Esophagus muscularis mucosa (tissue), 3 donors: ENCODE measurements at regions not wholly inside any gene's neighbourhood (a gene's known extent, or its start where the extent isn't known, plus 50 kb on each side); places are given as distances from the start of the nearest gene placed in this dataset.

Experiments used
- POLR2A ChIP-seq: fragments of 450-650 bp; IDR thresholded peaks from one replicate; pipeline ENCODE4 v1.6.1; 2017; ENCODE audit warnings: antibody characterized with exemption, moderate library complexity, mild to moderate bottlenecking, low read depth
- POLR2AphosphoS5 ChIP-seq, 2 donors: sonication (generic); formaldehyde crosslinking; IDR thresholded peaks; one replicate each; pipeline ENCODE4 v1.6.1; 2017; ENCODE audit warnings: antibody characterized with exemption in 2 of 2
- TF ChIP-seq, protein P1 (sequence below), 3 experiments: fragments of 200-600 bp in 2 of 3; fragments of 450-650 bp in 1 of 3; sonication (generic) in 2 of 3; IDR thresholded peaks; one replicate each; pipeline ENCODE4 v1.5.1; 2017 to 2019; ENCODE audit warnings: antibody characterized with exemption in 3 of 3, mild to moderate bottlenecking in 2 of 3, moderate library complexity in 1 of 3

DNA sequence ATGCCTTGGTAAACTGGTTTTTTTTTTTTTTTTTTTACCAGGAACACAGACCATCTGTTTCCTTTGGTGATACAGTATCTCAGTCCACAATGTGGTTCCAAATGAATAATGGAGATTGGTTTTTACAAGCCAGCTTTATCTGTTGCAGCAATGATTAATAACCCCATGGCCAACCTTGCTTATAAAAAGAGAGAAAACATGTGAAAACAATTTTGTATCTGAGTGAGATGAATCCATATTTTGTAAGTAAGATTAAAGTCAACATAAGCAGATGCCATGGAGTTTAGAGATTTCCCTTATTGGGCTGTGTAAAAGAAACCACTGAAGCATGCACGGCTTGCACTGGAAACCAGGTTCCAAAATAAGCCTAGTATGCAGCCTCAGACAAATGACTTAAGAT is 108.6 kb upstream of the CNTNAP5 start:
- TF ChIP-seq POLR2A = no peak
- TF ChIP-seq, protein P1, sequence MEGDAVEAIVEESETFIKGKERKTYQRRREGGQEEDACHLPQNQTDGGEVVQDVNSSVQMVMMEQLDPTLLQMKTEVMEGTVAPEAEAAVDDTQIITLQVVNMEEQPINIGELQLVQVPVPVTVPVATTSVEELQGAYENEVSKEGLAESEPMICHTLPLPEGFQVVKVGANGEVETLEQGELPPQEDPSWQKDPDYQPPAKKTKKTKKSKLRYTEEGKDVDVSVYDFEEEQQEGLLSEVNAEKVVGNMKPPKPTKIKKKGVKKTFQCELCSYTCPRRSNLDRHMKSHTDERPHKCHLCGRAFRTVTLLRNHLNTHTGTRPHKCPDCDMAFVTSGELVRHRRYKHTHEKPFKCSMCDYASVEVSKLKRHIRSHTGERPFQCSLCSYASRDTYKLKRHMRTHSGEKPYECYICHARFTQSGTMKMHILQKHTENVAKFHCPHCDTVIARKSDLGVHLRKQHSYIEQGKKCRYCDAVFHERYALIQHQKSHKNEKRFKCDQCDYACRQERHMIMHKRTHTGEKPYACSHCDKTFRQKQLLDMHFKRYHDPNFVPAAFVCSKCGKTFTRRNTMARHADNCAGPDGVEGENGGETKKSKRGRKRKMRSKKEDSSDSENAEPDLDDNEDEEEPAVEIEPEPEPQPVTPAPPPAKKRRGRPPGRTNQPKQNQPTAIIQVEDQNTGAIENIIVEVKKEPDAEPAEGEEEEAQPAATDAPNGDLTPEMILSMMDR (IDR thresholded peaks at IDR 0.05) = no peak
- no peak for TF ChIP-seq POLR2AphosphoS5 (IDR thresholded peaks at IDR 0.05)
